HepG2 (cell line): ENCODE measurements at regions not wholly inside any gene's neighbourhood (a gene's known extent, or its start where the extent isn't known, plus 50 kb on each side); places are given as distances from the start of the nearest gene placed in this dataset.

Source experiments
- ATAC-seq: fragments of 200-7000 bp; cut with Tn5 transposase; 3 replicates; pipeline ENCODE4 v1.9.1; 2020; ENCODE audit warnings: mild to moderate bottlenecking, moderate library complexity
- BruUV-seq: library from RNA; stranded (reverse); fragments of 400-500 nt; replicated peaks from 2 replicates; lab custom pipeline; 2021; lab: Mats Ljungman, UMichigan
- CTCF ChIA-PET: fragments of 300-600 bp; formaldehyde crosslinking; extraction: SDS; loops from one replicate; lab custom pipeline; 2021; ENCODE audit warnings: low total read pairs, inconsistent platforms, low intra/inter-chr PET ratio; lab: Yijun Ruan, JAX
- POLR2A ChIA-PET: fragments of 350-600 bp; sonication (Branson Sonifier 250); formaldehyde crosslinking; loops from one replicate; lab custom pipeline; 2020; ENCODE audit warnings: antibody characterized with exemption, inconsistent platforms; lab: Yijun Ruan, JAX
- DNase-seq: peaks from one replicate; pipeline ENCODE4 v3.0.0-alpha.2; 2015; ENCODE audit warnings: low spot score
- FAIRE-seq: peaks from 3 replicates; lab custom pipeline; 2011; peaks lifted over from hg19 to GRCh38; lab: Jason Lieb, UNC
- H2AFZ ChIP-seq: one replicate; pipeline ENCODE4 v1.6.1; 2011; ENCODE audit warnings: low read length, inconsistent platforms
- H3K27ac ChIP-seq: fragments of 300-600 bp; 3 replicates; pipeline ENCODE4 v1.8.0; 2011; ENCODE audit warnings: mixed run types, mild to moderate bottlenecking, mixed read lengths, low read length, inconsistent platforms; ENCODE audit not compliant: insufficient read depth; ENCODE audit errors: extremely low read length
- H3K27me3 ChIP-seq, 2 experiments: fragments of 200-600 bp in 1 of 2; 2 replicates in 1 of 2; 3 replicates in 1 of 2; pipeline versions ENCODE4 v1.6.0 to v1.8.0; 2011; ENCODE audit warnings: low read length in 2 of 2, mild to moderate bottlenecking in 2 of 2, moderate library complexity in 2 of 2, inconsistent platforms in 1 of 2; ENCODE audit not compliant: insufficient read depth in 2 of 2, control insufficient read depth in 1 of 2
- H3K36me3 ChIP-seq, 2 experiments: fragments of 200-600 bp in 1 of 2; replicated peaks in 1 of 2; 2 replicates in 1 of 2; 3 replicates in 1 of 2; pipeline versions ENCODE4 v1.5.1 to v1.8.0; 2011; ENCODE audit warnings: low read length in 2 of 2, inconsistent platforms in 1 of 2; ENCODE audit not compliant: insufficient read depth in 2 of 2, control insufficient read depth in 1 of 2
- H3K4me1 ChIP-seq: 2 replicates; pipeline ENCODE4 v1.5.1; 2012; ENCODE audit warnings: low read length, inconsistent platforms; ENCODE audit not compliant: insufficient read depth
- H3K4me2 ChIP-seq: 2 replicates; pipeline ENCODE4 v1.6.0; 2011; ENCODE audit warnings: low read depth, low read length, inconsistent platforms
- H3K4me3 ChIP-seq, 3 experiments: fragments of 200-600 bp in 1 of 3; sonication (generic), shearing (Covaris generic) in 1 of 3; replicated peaks in 1 of 3; 2 replicates each; pipeline ENCODE4 v1.5.1; 2011 to 2016; ENCODE audit warnings: low read length in 3 of 3, inconsistent platforms in 2 of 3, low read depth in 2 of 3, mild to moderate bottlenecking in 2 of 3, control low read depth in 1 of 3, mixed read lengths in 1 of 3; ENCODE audit not compliant: insufficient read depth in 1 of 3
- H3K79me2 ChIP-seq: one replicate; pipeline ENCODE4 v1.6.1; 2011; ENCODE audit warnings: low read length, inconsistent platforms; ENCODE audit not compliant: insufficient read depth
- H3K9ac ChIP-seq: 2 replicates; pipeline ENCODE4 v1.6.0; 2011; ENCODE audit warnings: mild to moderate bottlenecking, low read depth, low read length, inconsistent platforms; ENCODE audit not compliant: insufficient read depth
- H3K9me3 ChIP-seq: 2 replicates; pipeline ENCODE4 v1.5.1; 2012; ENCODE audit warnings: mild to moderate bottlenecking, low read length
- H4K20me1 ChIP-seq: 2 replicates; pipeline ENCODE4 v1.6.0; 2011; ENCODE audit warnings: inconsistent platforms, mild to moderate bottlenecking, low read length, moderate library complexity; ENCODE audit not compliant: insufficient read depth
- ARID2 ChIP-seq: sonication (generic); formaldehyde crosslinking; IDR thresholded peaks from 2 replicates; pipeline ENCODE4 v1.8.1; 2022; ENCODE audit warnings: mild to moderate bottlenecking, missing genetic modification reagents, borderline replicate concordance
- GLI4 ChIP-seq: sonication (generic); formaldehyde crosslinking; IDR thresholded peaks from 2 replicates; pipeline ENCODE4 v1.5.1; 2020; ENCODE audit warnings: missing genetic modification reagents, mild to moderate bottlenecking, moderate library complexity, borderline replicate concordance
- PHF8 ChIP-seq: sonication (generic); formaldehyde crosslinking; IDR thresholded peaks from 2 replicates; pipeline ENCODE4 v1.5.0; 2020; ENCODE audit warnings: missing genetic modification reagents
- PREB ChIP-seq: sonication (generic); formaldehyde crosslinking; IDR thresholded peaks from 2 replicates; pipeline ENCODE4 v1.4.0; 2020; ENCODE audit warnings: missing genetic modification reagents
- SSRP1 ChIP-seq: IDR thresholded peaks from 2 replicates; pipeline ENCODE4 v1.6.1; 2016; ENCODE audit warnings: control low read depth
- TARDBP ChIP-seq: sonication (generic); formaldehyde crosslinking; IDR thresholded peaks from 2 replicates; pipeline ENCODE4 v1.8.0; 2022; ENCODE audit warnings: mild to moderate bottlenecking, missing genetic modification reagents
- ZNF260 ChIP-seq: sonication (generic); formaldehyde crosslinking; IDR thresholded peaks from 2 replicates; pipeline ENCODE4 v1.4.0; 2020; ENCODE audit warnings: missing genetic modification reagents, low read depth, mild to moderate bottlenecking, borderline replicate concordance
- ZNF441 ChIP-seq: sonication (generic); formaldehyde crosslinking; IDR thresholded peaks from 2 replicates; pipeline ENCODE4 v1.7.0; 2021; ENCODE audit warnings: missing genetic modification reagents, borderline replicate concordance
- ZNF550 ChIP-seq: sonication (generic); formaldehyde crosslinking; IDR thresholded peaks from 2 replicates; pipeline ENCODE4 v1.4.0; 2020; ENCODE audit warnings: mild to moderate bottlenecking, missing genetic modification reagents, borderline replicate concordance
- ZNF709 ChIP-seq: sonication (generic); formaldehyde crosslinking; IDR thresholded peaks from 2 replicates; pipeline ENCODE4 v1.5.0; 2020; ENCODE audit warnings: mild to moderate bottlenecking, missing genetic modification reagents
- ZNF772 ChIP-seq: sonication (generic); formaldehyde crosslinking; IDR thresholded peaks from 2 replicates; pipeline ENCODE4 v1.5.0; 2020; ENCODE audit warnings: mild to moderate bottlenecking, missing genetic modification reagents
- WGBS: methylation state at CpG from one replicate; pipeline ENCODE4 v1.1.6; 2017; ENCODE audit warnings: low lambda C conversion rate; 5-methylcytosine and 5-hydroxymethylcytosine counted together
- in situ Hi-C: cut with HindIII; loops from 2 replicates; pipeline ENCODE4 v1.10.0; 2017; ENCODE audit warnings: low pct_unique_long_range_greater_than_20kb; ENCODE audit not compliant: extremely low pct_ligation_motif_present
- intact Hi-C: fragments of 100-400 bp; cut with micrococcal nuclease; formaldehyde crosslinking; loops from one replicate; pipeline ENCODE4 v1.10.0; 2022; ENCODE audit not compliant: unreplicated experiment

DNA sequence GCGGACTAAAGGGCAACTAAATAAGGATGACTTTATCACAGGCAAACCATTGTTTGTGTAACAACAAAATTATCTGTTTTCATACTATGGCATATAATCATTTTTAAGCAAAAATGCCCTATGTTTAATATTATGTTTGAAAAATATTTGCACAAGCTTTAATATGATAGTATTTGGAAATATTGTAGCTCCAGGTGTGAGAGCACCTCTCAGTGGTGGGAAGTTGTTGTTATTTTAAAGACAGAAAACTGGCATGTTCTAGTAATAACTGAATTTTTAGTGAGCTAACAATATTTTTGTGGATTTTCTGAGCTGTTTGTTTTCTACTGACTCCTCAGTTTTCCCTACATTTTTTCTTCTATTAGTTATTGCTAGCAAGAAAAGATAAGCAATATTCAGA lies 578.8 kb downstream of the KCNT2 start:
- DNase-seq (no peak), ATAC-seq (no peak), FAIRE-seq (no peak)
- Histone ChIP-seq H4K20me1 (no peaks in the 10 kb centered on the region), H3K4me3 (no peak overlapping the region), H3K4me1 (no peaks in the 10 kb centered on the region), H3K27me3 (no peaks in the 10 kb centered on the region), H3K36me3 (no peaks in the 10 kb centered on the region), H3K9me3 (no peaks in the 10 kb centered on the region), H3K9ac (no peak overlapping the region), H2AFZ (no peak overlapping the region), H3K27ac (no peak overlapping the region), H3K4me2 (no peak overlapping the region), H3K79me2 (no peaks in the 10 kb centered on the region)
- ChIA-PET POLR2A (no interaction called here), CTCF (no interaction called here)
- TF ChIP-seq ARID2 (CRISPR knock-in tag) (no peak), ZNF772 (CRISPR knock-in tag) (no peak), ZNF441 (no peak), GLI4 (CRISPR knock-in tag) (no peak), ZNF550 (CRISPR knock-in tag) (no peak), ZNF709 (no peak), TARDBP (CRISPR knock-in tag) (no peak), ZNF260 (CRISPR knock-in tag) (no peak), PHF8 (CRISPR knock-in tag) (no peak), SSRP1 (CRISPR knock-in tag) (no peak), PREB (no peak)
- in situ Hi-C loops (no loop called here), intact Hi-C loops (no loop called here)
- no TSS peak for BruUV-seq
- WGBS: 47% methylated on average over 1 of the region's 1 CpG
